Activated CD4-positive, alpha-beta T cell treated with anti-CD3 and anti-CD28 coated beads, Interleukin-2, Interleukin-4, amounts not matched to agents 100 ng/mL and 50 ng/mL, durations not matched to agents 16 hours and 8 hours (primary cell): ENCODE measurements at regions not wholly inside any gene's neighbourhood (a gene's known extent, or its start where the extent isn't known, plus 50 kb on each side); places are given as distances from the start of the nearest gene placed in this dataset.

Experiments
- DNase-seq: peaks from one replicate; pipeline ENCODE4 v3.0.0-alpha.2; 2020; ENCODE audit warnings: low spot score

DNA sequence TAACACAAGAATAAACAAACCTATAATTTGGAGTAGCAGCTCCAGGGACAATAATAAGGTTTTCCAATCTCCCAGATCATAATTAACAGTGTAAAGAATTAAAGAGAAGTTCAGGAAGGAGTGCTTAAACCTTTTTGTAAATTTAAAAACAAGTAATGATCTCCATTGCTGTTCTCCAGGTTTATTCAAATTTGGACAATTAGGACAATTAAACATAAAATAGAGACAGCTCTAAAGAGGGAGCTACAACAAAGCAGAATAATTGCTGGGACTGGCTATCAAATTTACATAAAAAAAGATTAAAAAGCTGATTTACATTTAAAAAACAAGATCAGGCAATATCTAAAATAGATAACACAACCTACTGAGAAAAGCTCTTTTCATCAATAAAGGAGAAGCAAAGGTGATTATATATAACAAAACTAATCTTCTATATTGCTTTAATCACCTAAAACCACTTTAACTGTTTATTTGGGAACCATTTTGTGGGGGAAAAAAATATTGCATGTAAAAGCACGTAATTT is 80.1 kb upstream of the CREB1 start:
- no peak for DNase-seq

DNA sequence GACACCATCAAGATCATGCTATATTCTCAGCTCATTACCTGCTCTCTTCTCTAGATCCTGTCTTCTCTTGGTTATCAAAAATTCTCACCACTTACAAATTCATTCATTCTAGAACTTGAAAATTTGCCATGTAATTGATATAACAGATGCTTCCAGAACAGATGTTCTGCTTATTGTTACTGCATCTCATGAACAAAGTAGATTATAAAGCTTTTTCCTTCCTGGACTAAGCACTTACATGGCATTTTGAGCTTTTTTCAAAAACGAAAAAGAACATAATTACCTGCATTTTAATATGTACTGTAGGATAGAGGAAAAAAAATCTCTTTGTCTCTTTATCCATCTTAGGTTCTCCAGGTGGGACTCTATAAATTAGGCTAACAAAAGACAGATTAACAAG is 79.6 kb upstream of the CREB1 start:
- no peak for DNase-seq

DNA sequence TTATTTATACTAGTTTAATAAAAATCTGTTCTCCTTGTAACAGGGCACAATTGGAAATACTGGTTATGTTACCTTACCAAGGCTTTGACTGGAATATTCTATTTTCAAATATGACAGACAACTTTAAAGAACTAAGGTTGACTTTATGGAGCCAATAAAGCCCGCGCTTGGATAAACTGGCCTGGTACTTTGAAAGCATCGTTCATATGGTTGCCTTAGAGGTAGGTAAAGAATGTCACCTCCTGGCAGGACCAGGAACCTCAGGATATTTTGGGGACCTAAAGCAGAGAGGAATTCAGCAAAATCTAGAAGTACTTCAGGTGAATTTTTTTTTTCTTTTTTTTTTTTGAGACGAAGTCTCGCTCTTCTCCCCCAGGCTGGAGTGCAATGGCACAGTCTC is 71.2 kb upstream of the CREB1 start:
- DNase-seq = no peak

DNA sequence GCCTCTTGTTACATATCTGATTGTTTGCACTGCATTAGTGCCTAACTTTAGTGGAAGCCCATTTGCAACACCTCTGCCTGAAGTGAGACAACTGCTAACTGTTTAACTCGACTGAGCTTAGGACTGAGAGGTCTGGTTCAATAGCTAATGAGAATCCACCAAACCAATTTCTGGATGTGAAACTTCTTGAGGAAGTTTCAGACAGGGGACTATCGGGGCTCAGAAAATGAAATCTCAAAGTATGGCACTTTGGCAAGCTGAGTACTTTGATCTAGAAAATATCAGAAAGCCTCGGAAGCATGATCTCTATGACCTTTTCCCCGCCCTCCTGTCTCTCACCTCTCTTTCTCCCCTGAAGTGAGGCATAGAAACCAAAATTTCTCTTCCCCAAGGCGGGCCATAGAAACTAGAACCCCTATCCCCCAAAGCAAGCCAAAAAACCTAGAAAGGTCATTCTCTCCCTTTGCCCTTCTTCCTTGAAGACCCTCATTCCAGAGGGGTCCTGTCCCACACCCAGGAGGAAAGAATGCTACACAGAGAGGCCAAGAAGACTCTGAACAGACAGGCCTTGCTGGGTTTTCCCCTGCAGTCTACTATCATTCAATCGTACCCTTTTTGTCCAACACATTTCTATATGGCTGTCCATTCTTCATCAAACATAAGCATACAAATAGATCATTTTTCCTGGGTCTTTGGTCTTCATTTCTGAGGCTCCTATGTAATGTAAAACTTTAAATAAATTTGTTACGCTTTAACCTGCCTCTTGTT is 69.6 kb upstream of the CREB1 start:
- no peak for DNase-seq

DNA sequence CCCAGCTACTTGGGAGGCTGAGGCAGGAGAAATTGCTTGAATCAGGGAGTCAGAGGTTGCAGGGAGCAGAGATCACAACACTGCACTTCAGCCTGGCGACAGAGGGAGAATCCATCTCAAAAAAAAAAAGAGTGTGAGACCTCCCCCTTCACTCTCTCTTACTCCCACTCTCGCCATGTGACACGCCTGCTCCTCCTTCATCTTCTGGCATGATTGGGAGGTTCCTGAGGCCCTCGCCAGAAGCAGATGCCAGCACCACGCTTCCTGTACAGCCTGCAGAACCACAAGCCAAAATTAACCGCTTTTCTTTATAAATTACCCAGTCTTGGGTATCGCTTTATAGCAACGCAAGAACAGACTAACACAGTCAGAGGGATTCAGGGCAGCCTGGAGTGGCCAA is 66.3 kb upstream of the CREB1 start:
- DNase-seq = no peak

DNA sequence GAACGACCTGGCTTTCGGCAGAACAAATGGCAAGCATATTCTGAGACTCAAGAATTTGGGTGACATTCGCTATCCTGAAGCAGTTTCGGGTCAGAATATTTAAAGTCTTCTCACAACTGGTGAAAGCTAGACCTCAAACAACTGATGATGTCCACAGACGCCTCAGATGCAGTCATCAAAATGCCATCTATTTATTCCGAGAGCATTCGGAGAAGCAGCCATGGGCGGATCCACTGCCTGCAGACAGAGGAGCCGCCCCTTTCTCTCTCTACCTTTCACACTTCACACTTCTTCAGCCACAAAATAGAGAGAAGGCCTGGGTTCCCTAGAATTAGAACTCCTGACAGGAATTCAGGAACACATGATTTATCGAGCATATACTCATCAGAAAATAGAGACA is 65.8 kb upstream of the CREB1 start:
- no peak for DNase-seq

DNA sequence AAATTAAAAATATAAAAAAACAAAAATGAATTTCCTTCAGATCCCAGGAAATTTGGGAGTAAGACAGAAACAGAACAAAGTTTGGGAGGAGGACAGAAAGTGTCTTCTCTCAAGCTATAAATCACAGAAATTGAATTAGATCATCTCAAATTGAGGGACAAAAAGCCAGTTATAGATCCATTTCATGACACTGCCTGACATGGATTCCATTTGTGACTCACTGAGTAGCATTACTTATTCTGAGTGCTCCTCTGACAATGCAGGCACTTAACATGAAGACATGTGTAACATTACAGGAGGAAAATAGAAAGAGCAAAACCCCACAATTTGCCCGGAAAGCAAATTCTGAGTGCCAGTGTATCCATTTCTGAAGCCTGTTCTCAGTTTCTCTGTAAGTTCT is 63.9 kb upstream of the CREB1 start:
- no peak for DNase-seq

DNA sequence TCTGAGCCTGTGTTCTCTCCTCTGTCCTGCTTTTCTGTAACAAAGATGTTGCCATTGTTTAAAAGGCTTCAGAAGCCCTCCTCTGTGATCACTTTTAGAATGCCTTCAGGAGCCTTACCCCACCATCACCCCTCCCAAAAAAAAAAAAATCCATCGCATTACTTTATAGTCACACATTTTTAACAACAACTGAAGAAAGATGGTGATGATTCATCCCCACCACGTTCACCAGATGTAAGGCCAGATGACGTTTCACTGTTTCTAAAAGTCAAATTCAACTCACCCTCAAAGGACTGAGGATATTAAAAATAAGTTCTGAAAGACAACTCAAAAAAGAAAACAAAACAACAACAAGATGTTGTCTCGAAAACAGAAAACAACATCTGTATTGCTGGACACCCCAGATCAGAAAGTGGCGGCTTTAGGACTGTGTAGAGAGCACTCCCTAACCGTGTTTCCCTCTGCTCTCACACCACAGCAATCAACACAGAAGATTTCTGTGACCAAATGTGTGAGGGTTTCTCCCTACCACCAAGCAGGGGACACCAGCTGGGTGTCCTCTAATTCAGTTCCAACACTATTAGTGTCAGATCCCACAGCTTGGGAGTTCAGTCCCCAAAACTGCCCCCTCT is 61.9 kb upstream of the CREB1 start:
- DNase-seq = peak; percentile 31

DNA sequence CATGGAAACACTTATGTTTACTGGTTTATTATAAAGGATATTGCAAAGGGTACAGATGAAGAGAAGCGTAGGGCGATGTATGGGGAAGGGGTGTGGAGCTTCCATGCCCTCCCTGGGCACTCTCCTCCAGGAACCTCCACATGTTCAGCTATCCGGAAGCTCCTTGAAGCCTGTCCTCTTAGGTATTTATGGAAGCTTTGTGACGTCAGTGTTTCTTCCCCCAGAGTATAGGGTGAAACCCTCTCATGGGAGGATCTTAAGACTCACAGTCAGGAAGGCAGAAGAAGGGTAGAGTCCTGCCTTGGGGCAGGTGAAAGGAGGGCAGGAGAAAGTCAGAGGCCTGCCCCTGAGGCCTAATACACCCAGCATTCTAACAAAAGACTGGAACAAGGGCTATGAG is 61.3 kb upstream of the CREB1 start:
- no peak for DNase-seq

DNA sequence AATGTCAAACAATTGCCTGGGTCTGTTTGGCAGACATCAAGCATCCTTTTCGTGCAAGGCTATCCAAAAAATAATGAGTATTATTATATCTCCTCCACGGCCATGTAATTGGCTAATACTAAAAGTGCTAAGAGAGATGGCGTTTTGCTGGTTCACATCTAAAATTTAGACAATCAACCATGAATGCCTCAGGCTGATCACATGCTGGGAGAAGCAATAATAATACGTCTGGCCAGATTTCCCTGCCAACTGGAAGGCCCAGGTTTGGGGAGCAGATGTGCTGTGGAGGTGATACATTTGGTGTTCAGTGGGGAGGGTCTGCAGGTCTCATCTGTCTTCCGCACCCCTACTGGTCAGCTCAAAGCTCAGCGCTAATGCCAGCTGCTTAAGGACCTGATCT is 60.3 kb upstream of the CREB1 start:
- no peak for DNase-seq

DNA sequence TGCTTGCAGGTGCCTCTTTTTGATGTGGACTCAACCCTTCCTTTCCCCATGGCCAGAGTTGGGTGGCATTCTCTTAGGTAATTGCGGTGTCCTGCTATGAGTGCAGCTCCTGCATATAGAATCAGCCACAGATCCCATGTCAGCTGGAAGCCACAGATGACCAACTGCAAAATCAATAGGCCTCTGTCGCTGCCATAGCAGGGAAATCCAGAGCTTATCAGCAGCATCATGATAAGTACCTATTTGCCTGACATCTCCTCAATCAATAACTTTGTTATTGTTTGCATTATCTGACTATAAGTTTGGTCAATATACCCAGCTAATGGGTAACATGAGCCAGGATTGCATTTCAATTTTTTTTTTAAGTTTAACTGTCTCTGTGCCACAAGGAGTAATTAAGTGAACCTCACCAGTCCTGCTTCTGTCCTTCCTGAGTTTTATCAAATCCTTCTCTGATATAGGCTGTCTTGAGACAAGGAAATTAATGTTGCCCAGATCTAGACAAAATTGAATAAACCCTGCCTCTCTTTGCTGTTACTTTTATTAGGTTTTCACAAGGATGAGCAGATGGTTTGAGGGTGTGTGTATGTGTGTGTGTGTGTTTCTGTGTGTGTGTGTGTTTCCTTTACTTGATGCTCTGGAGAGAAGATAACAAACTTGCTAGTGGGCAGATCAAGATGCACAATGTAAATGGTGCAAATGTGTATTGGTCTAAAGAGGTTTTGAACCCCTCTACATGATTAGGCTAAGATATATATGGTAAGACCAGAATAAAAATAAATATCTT is 59.6 kb upstream of the CREB1 start:
- no peak for DNase-seq

DNA sequence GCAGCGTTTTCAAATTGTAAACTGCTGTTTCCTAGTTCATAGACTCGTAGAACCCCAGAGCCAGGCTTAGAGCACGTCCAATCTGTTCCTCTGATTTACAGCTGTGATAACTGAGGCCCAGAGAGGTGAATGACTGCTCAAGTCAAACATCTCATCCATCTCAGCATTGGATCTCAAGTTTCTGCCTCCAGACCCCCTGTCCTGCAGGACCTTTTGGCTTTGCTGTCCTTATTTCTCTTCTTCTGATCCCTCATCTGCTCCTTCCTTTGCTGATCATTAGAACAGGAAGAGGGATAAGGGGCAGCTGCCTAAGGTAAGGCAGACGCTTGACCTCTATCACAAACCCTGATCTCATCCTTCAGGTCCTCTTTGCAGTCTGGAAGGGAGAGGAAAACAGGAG is 58.5 kb upstream of the CREB1 start:
- DNase-seq = no peak

DNA sequence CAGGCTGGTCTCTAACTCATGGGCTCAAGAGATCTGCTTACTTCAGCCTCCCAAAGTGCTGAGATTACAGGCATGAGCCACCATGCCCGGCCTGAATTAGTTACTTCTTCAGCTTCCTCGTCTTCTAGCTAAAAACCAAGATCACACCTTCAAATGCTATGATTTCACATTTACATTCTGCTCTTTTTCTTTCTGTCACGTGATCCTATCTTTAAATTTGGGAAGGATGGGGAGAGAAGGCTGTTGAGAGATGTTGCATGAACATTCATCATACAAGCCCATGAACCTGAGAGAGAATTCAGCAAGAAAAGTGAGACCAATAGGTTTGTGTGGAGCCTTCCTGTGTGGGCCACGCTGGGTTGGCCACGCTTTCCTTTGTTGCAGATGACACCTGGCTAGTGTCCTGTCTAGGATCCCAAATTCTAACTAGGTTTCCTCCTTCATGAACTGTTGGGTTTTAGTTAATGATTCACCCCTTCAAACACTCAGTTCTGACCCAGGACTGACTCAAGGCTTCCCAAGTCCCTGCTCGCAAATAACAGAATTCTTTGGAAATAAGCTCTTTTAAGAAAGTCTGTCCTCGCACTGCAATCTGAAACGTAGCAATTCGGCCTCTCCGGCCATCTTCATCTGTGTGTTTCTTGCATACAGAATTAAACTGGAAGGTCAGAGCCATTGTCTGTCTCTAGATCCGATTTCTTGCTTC is 57.3 kb upstream of the CREB1 start:
- no peak for DNase-seq

DNA sequence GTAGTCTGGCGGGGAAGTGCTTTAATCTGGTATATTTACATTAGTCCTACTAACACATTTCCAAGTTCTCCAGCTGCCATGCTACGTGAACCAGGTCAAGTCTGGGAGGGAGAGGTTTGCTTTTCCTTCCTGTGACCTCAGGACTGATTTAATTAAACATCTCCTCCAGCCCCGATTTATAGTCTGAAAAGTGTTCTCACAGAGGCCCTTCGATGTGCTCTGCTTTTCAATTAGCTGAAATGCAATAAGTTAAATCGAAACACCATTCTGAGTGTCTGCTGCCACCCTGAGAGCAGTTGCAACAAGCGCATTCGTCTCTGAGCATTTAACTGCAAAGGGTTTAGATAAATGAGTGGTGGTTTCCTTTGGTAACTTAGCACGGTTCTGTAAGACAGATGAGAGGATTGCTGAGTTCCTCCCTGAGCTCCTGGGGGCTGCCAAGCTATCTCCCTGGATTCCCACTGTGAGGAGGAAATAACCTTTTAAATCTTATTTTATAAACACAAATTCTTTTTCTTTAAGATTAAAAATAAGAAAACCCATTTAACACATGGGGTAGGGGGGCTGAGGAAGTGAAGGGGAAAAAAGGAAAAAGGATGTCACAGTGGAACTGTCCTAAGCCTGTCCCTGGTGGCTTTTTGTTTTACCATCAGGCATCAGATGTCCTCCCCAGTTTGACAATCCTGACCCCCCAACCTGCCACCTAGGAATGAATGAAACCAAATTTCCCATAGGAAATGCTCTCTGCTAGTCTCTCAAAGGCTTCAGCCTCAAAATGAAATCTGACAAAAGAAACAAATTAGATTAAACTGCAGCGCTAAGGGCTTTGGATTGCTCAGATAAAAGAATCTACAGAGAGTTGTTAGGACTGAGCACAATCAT is 56.5 kb upstream of the CREB1 start:
- peak; percentile 78 for DNase-seq

DNA sequence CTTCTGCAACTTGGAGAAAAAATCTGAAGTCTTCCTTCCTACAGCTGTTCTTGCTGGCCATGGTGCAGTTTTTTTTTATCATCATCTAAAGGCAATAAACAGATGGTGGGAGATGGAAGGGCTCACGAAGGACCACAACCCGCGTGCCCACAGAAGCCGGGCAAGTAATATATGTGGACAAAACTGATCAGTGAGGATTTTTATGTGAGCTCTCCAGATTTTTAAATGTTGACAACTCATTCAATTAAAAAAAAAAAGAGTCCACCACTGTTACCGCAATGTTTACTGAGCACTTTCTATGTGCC is 55.9 kb upstream of the CREB1 start:
- DNase-seq = no peak

DNA sequence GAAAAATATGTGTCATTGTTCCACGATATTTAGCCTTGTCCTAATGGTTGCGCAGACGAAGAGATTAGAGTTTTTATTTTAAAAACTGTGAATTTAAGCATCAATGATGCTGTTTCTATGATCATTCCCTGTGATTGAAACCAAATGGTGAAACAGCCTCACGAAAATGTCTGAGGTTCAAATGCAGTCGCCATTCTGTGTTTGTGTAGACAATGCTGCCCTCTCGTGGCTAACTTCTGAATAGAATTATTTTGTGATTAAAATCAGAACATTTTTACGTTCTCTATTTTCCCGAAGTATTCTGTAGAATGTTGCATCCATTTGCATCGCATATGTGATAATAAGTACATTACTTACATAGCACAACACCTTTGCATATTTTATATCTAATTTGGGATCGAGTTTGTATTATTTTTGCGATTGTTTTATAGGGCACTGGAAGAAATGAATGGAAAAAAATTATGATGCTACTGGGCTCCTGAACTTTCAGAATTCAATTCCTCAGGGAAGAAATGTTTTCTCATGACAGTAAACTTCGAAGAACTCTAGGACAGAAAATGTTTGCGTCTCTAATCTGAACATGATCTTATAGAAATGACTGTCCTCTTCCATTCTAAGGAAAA is 54.8 kb upstream of the CREB1 start:
- peak; percentile 66 for DNase-seq

DNA sequence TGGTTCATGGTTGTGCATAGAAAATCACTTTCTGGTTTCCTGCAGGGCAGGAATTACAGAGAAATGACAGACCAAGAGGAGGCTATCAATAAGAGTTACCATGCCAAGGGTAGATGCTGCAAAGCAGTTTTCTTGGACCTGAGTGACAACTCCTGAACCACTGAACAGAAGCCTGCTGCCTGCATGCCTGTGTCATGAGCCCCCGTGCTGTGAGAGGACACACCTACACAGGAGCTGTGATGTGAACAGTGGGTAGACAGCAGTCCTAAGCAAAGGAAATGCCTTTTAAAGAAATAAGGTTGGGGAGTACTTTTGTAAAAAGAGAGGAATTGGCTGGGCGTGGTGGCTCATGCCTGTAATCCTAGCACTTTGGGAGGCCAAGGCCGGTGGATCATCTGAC is 54.2 kb upstream of the CREB1 start:
- DNase-seq = no peak

DNA sequence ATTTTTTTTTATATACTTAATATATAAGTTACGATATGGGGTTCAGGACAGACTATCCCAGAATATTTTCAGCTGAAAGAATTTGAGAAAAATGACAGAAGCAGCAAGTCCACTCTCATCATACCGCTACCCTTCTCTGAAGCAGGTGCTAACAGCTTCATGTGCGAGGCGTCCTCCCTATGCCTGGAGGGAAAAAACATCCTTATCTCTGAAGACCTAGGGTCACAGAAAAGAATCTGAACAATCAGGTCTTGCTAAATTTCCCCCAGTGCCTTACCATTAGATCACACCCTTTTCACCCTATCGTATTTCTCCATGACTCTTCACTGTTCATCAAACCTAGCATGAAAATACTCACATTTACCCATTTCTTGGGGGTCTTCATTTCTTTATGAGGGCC is 51.9 kb upstream of the CREB1 start:
- no peak for DNase-seq

DNA sequence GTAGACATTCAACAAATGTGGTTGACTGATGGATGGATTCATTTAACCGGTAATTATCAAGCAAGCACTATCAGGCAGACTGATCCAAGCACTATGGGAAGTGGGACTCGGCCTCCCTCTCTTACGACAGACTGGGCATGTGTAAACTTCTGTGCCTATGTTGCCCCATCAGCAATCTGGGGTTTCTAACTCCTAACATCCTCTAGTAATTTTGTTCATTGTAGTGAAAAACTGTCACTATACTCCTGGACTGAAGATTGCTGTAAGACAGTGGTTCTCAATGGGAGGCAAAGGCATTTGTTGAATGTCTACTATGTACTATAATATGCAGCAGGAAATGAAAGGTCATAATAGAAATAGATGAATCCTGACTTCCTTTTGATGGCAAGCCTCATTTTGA is 51.2 kb upstream of the CREB1 start:
- no peak for DNase-seq

DNA sequence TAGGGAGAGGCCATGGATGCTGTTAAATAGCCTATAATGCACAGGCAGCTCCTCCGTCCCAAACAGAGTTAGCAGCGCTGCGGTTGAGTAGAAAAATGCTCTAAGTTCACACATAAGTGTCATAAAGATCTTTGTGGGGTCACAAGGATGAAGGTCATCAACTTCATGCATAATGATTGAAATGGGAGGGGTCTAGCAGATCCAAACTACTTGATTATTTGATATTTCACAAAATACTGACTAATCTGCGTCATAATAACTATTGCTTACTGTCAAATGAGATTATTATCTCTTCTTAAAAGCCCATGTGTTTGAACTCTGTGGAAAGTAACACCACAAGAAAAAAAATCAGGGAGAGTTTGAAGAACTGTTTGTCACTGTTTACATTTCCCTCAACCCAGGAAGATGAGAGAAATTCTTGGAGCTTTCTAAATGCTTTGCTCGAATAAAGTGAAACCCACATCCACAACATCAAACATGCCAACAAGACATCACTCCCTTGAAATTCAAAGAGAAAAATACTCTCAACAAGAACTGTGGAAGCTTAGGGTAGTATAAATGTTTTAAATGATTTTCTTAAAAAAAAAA is 50.5 kb upstream of the CREB1 start:
- DNase-seq = no peak
